Endothelial cell of umbilical vein (primary cell): ENCODE measurements at regions not wholly inside any gene's neighbourhood (a gene's known extent, or its start where the extent isn't known, plus 50 kb on each side); places are given as distances from the start of the nearest gene placed in this dataset.

Experiments used
- BruUV-seq: library from RNA; stranded (reverse); fragments of 400-500 nt; replicated peaks from 2 replicates; lab custom pipeline; 2021; lab: Mats Ljungman, UMichigan
- CTCF ChIA-PET: fragments of 300-600, 350-600 bp; sonication (Branson Sonifier 250); formaldehyde crosslinking; loops from one replicate; lab custom pipeline; 2021; ENCODE audit warnings: antibody characterized with exemption, inconsistent platforms; lab: Charles Lee
- POLR2A ChIA-PET: fragments of 300-600, 350-600 bp; sonication (Branson Sonifier 250); formaldehyde crosslinking; loops from one replicate; lab custom pipeline; 2021; ENCODE audit warnings: antibody characterized with exemption, inconsistent platforms; lab: Charles Lee
- DNase-seq: peaks from one replicate; pipeline ENCODE4 v3.0.0-alpha.2; 2011; ENCODE audit warnings: low read depth, low spot score
- FAIRE-seq: peaks from 2 replicates; lab custom pipeline; 2011; peaks lifted over from hg19 to GRCh38; lab: Jason Lieb, UNC
- H2AFZ ChIP-seq: 2 replicates; pipeline ENCODE4 v1.6.0; 2012; ENCODE audit warnings: low read depth, low read length, control low read depth, inconsistent platforms
- H3K27ac ChIP-seq: 2 replicates; pipeline ENCODE4 v1.5.1; 2011; ENCODE audit warnings: low read depth, mild to moderate bottlenecking, control low read depth, low read length, moderate library complexity; ENCODE audit not compliant: insufficient read depth
- H3K27me3 ChIP-seq, 2 experiments: 2 replicates each; pipeline versions ENCODE4 v1.6.0 to v1.6.1; 2011; ENCODE audit warnings: low read length in 2 of 2, mixed read lengths in 1 of 2; ENCODE audit not compliant: control insufficient read depth in 2 of 2, insufficient read depth in 2 of 2
- H3K36me3 ChIP-seq, 2 experiments: 2 replicates in 1 of 2; 3 replicates in 1 of 2; pipeline ENCODE4 v1.5.1; 2011; ENCODE audit warnings: low read length in 2 of 2, mild to moderate bottlenecking in 1 of 2, moderate library complexity in 1 of 2; ENCODE audit not compliant: control insufficient read depth in 2 of 2, insufficient read depth in 2 of 2; ENCODE audit errors: extremely low read depth in 1 of 2
- H3K4me1 ChIP-seq: 3 replicates; pipeline ENCODE4 v1.5.1; 2011; ENCODE audit warnings: mild to moderate bottlenecking, low read length; ENCODE audit not compliant: control insufficient read depth, insufficient read depth; ENCODE audit errors: extremely low read depth
- H3K4me2 ChIP-seq: 2 replicates; pipeline ENCODE4 v1.6.1; 2011; ENCODE audit warnings: low read length, control low read depth, mixed read lengths; ENCODE audit not compliant: insufficient read depth
- H3K4me3 ChIP-seq, 3 experiments: fragments of 200-600 bp in 1 of 3; sonication (generic), shearing (Covaris generic) in 1 of 3; replicated peaks in 1 of 3; 2 replicates each; pipeline ENCODE4 v1.5.1; 2011 to 2016; ENCODE audit warnings: control low read depth in 3 of 3, low read length in 3 of 3, mild to moderate bottlenecking in 2 of 3, inconsistent platforms in 1 of 3, low read depth in 1 of 3, moderate library complexity in 1 of 3; ENCODE audit not compliant: insufficient read depth in 1 of 3
- H3K79me2 ChIP-seq: 2 replicates; pipeline ENCODE4 v1.6.0; 2012; ENCODE audit warnings: low read length, inconsistent platforms; ENCODE audit not compliant: control insufficient read depth, insufficient read depth
- H3K9ac ChIP-seq: replicated peaks from 2 replicates; pipeline ENCODE3; 2011; ENCODE audit warnings: low read length, control low read depth; ENCODE audit not compliant: insufficient read depth; ENCODE audit errors: extremely low read depth
- H3K9me1 ChIP-seq: replicated peaks from 3 replicates; pipeline ENCODE4 v1.6.0; 2011; ENCODE audit warnings: mild to moderate bottlenecking, low read length; ENCODE audit not compliant: control insufficient read depth, insufficient read depth; ENCODE audit errors: extremely low read depth
- H3K9me3 ChIP-seq: replicated peaks from 2 replicates; pipeline ENCODE4 v1.5.1; 2012; ENCODE audit warnings: low read length, inconsistent platforms; ENCODE audit not compliant: control insufficient read depth, insufficient read depth
- H4K20me1 ChIP-seq: replicated peaks from 2 replicates; pipeline ENCODE3; 2011; ENCODE audit warnings: mild to moderate bottlenecking, low read length; ENCODE audit not compliant: control insufficient read depth, insufficient read depth; ENCODE audit errors: extremely low read depth
- CTCF ChIP-seq, 2 donors: IDR thresholded peaks; 1 replicate in 1 of 2; 2 replicates in 1 of 2; pipeline ENCODE4 v1.5.1; 2011; ENCODE audit warnings: low read length in 2 of 2, mild to moderate bottlenecking in 2 of 2, moderate library complexity in 2 of 2, control low read depth in 1 of 2, inconsistent platforms in 1 of 2, low read depth in 1 of 2; ENCODE audit not compliant: insufficient read depth in 1 of 2; ENCODE audit errors: extremely low read depth in 1 of 2
- EZH2 ChIP-seq: IDR thresholded peaks from 2 replicates; pipeline ENCODE4 v1.6.1; 2012; ENCODE audit warnings: borderline replicate concordance, low read depth, mild to moderate bottlenecking, moderate library complexity, low read length, inconsistent platforms; ENCODE audit not compliant: severe bottlenecking
- FOS ChIP-seq: IDR thresholded peaks from 2 replicates; pipeline ENCODE4 v1.6.1; 2011; ENCODE audit warnings: mild to moderate bottlenecking, low read length, moderate library complexity, borderline replicate concordance; ENCODE audit not compliant: insufficient read depth
- GATA2 ChIP-seq: IDR thresholded peaks from 2 replicates; pipeline ENCODE4 v1.7.0; 2011; ENCODE audit warnings: low read depth, mild to moderate bottlenecking, moderate library complexity, mixed read lengths, low read length; ENCODE audit not compliant: insufficient read length, insufficient read depth
- JUN ChIP-seq: IDR thresholded peaks from 2 replicates; pipeline ENCODE4 v1.6.1; 2011; ENCODE audit warnings: borderline replicate concordance, low read depth; ENCODE audit not compliant: insufficient read length, insufficient read depth
- MAX ChIP-seq: IDR thresholded peaks from 2 replicates; pipeline ENCODE4 v1.6.1; 2011; ENCODE audit not compliant: insufficient read depth, insufficient read length
- MYC ChIP-seq: IDR thresholded peaks from one replicate; pipeline ENCODE4 v1.6.1; 2011; ENCODE audit warnings: mild to moderate bottlenecking, low read depth, low read length
- POLR2A ChIP-seq: IDR thresholded peaks from 2 replicates; pipeline ENCODE4 v1.6.1; 2012; ENCODE audit warnings: low read depth, mild to moderate bottlenecking, control low read depth, low read length
- POLR2AphosphoS5 ChIP-seq: IDR thresholded peaks from 2 replicates; pipeline ENCODE4 v1.6.1; 2012; ENCODE audit warnings: low read depth, mild to moderate bottlenecking, control low read depth, low read length, moderate library complexity; ENCODE audit not compliant: insufficient read depth
- dilution Hi-C: fragments of 300-500 bp; cut with MboI; formaldehyde crosslinking; loops from one replicate; pipeline ENCODE4 v1.15.0; 2019; ENCODE audit warnings: low sequenced_read_pairs; ENCODE audit not compliant: extremely low pct_ligation_motif_present
- intact Hi-C: fragments of 100-400 bp; cut with micrococcal nuclease; formaldehyde crosslinking; loops from one replicate; pipeline ENCODE4 v1.10.0; 2022

- Histone ChIP-seq H3K27ac (no peak overlapping the region), H3K4me2 (no peak overlapping the region), H3K79me2 (no peaks in the 10 kb centered on the region), H3K4me3 (no peak overlapping the region), H3K9me1 (no peaks in the 10 kb centered on the region), H4K20me1 (no peaks in the 10 kb centered on the region), H3K36me3 (no peaks in the 10 kb centered on the region), H3K9ac (no peak overlapping the region), H2AFZ (no peak overlapping the region), H3K9me3 (no peaks in the 10 kb centered on the region), H3K4me1 (no peaks in the 10 kb centered on the region), H3K27me3 (no peaks in the 10 kb centered on the region)
- ChIA-PET CTCF (no interaction called here), POLR2A (no interaction called here)
- FAIRE-seq (no peak), DNase-seq (no peak)
- TF ChIP-seq POLR2A (no peak), GATA2 (no peak), FOS (no peak), MYC (no peak), POLR2AphosphoS5 (no peak), MAX (no peak), CTCF (IDR thresholded peaks at IDR 0.05; ENCODE audit: extremely low read depth in 1 of 2, insufficient read depth in 1 of 2, low read depth in 1 of 2, low read length in 2 of 2) (no peak), EZH2 (no peak), JUN (no peak)
- intact Hi-C loops: no loop called here
- dilution Hi-C loops: no loop called here
- BruUV-seq: no TSS peak
Observed at GRCh38 chr3:104960579-104960978, 406.1 kb upstream of the ALCAM start.
